Prostate gland (tissue), 2 donors: ENCODE measurements at regions not wholly inside any gene's neighbourhood (a gene's known extent, or its start where the extent isn't known, plus 50 kb on each side); places are given as distances from the start of the nearest gene placed in this dataset.

Source experiments
- DNase-seq: peaks from one replicate; pipeline ENCODE4 v3.0.0-alpha.2; 2019; ENCODE audit warnings: low spot score
- H3K27ac ChIP-seq, 2 donors: fragments of 200-600 bp; sonication (generic); 2 replicates each; pipeline ENCODE4 v1.5.1; 2017 to 2019
- H3K27me3 ChIP-seq: fragments of 200-600 bp; sonication (generic); replicated peaks from 2 replicates; pipeline ENCODE4 v1.5.1; 2019; ENCODE audit not compliant: insufficient read depth
- H3K36me3 ChIP-seq, 2 donors: fragments of 200-600 bp; sonication (generic); 1 replicate in 1 of 2; 2 replicates in 1 of 2; pipeline versions ENCODE4 v1.5.1 to v1.8.1; 2017 to 2019
- H3K4me1 ChIP-seq: fragments of 200-600 bp; sonication (generic); replicated peaks from 2 replicates; pipeline ENCODE4 v1.5.1; 2019
- H3K4me3 ChIP-seq, 2 donors: fragments of 200-600 bp; sonication (generic); 2 replicates each; pipeline ENCODE4 v1.5.1; 2017 to 2019
- H3K9me3 ChIP-seq: fragments of 200-600 bp; sonication (generic); 2 replicates; pipeline ENCODE4 v1.5.1; 2017
- POLR2A ChIP-seq: fragments of 450-650 bp; IDR thresholded peaks from one replicate; pipeline ENCODE4 v1.6.1; 2016; ENCODE audit warnings: antibody characterized with exemption, mild to moderate bottlenecking
- POLR2AphosphoS5 ChIP-seq: sonication (generic); formaldehyde crosslinking; IDR thresholded peaks from one replicate; pipeline ENCODE4 v1.6.1; 2017; ENCODE audit warnings: antibody characterized with exemption
- WGBS: methylation state at CpG from one replicate; pipeline ENCODE4 v1.1.5; 2018; 5-methylcytosine and 5-hydroxymethylcytosine counted together
- intact Hi-C: fragments of 100-400 bp; cut with DNase I; formaldehyde crosslinking; loops from one replicate; pipeline ENCODE4 v1.14.2; 2022
- TF ChIP-seq, protein P1 (sequence below), 4 experiments: fragments of 200-600 bp in 2 of 4; fragments of 450-650 bp in 2 of 4; sonication (generic) in 2 of 4; IDR thresholded peaks; 1 replicate in 3 of 4; 2 replicates in 1 of 4; pipeline ENCODE4 v1.5.1; 2016 to 2019; ENCODE audit warnings: antibody characterized with exemption in 4 of 4, mild to moderate bottlenecking in 2 of 4, moderate library complexity in 2 of 4

- no peak overlapping the region for H3K27ac ChIP-seq
- no peaks in the 10 kb centered on the region for H3K9me3 ChIP-seq
- H3K27me3 ChIP-seq: no peaks in the 10 kb centered on the region
- intact Hi-C loops: no loop called here
- no peak overlapping the region for H3K4me3 ChIP-seq
- no peaks in the 10 kb centered on the region for H3K4me1 ChIP-seq
- no peak for DNase-seq
- WGBS: 100% methylated on average over 1 of the region's 1 CpG
- no peaks in the 10 kb centered on the region for H3K36me3 ChIP-seq
- TF ChIP-seq, protein P1, sequence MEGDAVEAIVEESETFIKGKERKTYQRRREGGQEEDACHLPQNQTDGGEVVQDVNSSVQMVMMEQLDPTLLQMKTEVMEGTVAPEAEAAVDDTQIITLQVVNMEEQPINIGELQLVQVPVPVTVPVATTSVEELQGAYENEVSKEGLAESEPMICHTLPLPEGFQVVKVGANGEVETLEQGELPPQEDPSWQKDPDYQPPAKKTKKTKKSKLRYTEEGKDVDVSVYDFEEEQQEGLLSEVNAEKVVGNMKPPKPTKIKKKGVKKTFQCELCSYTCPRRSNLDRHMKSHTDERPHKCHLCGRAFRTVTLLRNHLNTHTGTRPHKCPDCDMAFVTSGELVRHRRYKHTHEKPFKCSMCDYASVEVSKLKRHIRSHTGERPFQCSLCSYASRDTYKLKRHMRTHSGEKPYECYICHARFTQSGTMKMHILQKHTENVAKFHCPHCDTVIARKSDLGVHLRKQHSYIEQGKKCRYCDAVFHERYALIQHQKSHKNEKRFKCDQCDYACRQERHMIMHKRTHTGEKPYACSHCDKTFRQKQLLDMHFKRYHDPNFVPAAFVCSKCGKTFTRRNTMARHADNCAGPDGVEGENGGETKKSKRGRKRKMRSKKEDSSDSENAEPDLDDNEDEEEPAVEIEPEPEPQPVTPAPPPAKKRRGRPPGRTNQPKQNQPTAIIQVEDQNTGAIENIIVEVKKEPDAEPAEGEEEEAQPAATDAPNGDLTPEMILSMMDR (IDR thresholded peaks at IDR 0.05): no peak
- TF ChIP-seq POLR2AphosphoS5: no peak
- TF ChIP-seq POLR2A: no peak
These were observed 107.6 kb downstream of the RFC3 start for GRCh38 chr13:33925563-33925962.

DNA sequence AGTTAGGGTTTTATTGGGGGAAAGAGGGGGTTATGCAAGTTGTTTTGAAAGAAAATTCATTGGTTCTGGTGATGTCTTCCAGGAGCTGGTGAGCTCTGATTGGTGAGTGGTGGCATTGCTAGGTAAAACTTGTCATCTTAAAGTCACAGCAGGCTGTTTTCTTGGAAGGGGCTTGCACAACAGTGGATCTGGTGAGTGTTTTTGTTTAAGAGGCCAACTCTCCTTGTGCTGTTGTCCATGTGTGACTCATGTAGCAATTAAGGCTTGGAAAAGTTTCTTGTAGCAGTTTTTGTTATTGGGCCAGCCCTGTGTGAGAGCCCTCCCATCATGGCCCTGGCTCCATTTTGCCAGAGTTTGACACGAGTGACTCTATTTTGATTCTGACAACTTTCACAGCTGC, 109.4 kb downstream of the RFC3 start:
- intact Hi-C loops: no loop called here
- WGBS: 76% methylated on average over 1 of the region's 1 CpG
- Histone ChIP-seq H3K27me3 (no peaks in the 10 kb centered on the region), H3K9me3 (no peaks in the 10 kb centered on the region), H3K27ac (no peak overlapping the region), H3K4me1 (no peaks in the 10 kb centered on the region), H3K4me3 (no peak overlapping the region), H3K36me3 (no peaks in the 10 kb centered on the region)
- no peak for TF ChIP-seq POLR2AphosphoS5
- TF ChIP-seq, protein P1 (IDR thresholded peaks at IDR 0.05): no peak
- no peak for TF ChIP-seq POLR2A
- DNase-seq: no peak

DNA sequence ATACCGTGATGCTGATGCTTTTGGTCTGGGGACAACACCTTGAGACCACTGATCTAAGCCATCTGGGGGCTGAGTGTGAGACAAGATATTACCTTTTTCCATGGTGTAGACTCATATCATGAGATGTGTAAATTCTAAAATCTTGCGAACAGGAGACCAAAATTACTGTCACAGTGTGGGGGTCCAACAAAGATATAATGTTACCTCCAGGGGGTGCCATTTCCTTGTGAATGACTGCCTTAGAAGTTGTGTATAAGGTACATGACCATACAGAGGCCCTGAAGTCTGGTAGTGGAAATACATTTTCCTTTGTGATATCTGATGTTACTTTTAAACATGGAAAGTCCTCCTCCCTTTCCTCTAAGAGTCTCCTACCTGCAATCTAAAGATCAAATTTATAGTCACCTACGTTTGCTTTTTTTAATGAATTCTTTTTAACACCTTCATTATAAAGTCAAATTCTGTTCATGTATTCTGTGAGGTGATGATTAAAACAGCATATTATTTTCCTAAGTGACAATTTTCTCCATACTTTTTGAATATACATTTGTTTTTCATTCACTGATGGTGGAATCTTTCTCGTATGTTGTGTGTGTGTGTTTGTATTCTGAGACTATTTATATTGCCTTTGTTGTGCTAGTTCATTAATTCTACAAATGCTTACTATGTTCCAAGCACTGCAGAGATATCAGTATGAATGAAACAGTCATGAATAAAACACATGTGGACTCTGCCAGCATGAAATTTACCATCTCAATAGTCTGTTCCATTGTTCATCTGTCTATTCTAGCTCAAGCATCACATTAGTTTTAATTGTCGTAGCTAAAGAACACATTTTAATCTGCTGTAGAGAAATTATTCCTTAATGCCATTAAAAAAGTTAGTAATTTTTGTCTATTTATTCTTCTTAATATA, 113.7 kb downstream of the RFC3 start:
- H3K4me1 ChIP-seq: no peaks in the 10 kb centered on the region
- H3K36me3 ChIP-seq: no peaks in the 10 kb centered on the region
- no peak overlapping the region for H3K27ac ChIP-seq
- intact Hi-C loops: loop anchor here (2.0 to 5.0 kb wide), 2 partner anchors 146 to 1225 kb away; no protein-coding TSS in a partner anchor
- WGBS: 91% methylated on average over 5 of the region's 5 CpGs
- DNase-seq: peak; percentile 37
- H3K27me3 ChIP-seq: no peaks in the 10 kb centered on the region
- TF ChIP-seq, protein P1 (IDR thresholded peaks at IDR 0.05): peak; percentile 24 to 66 (median 61)
- TF ChIP-seq POLR2AphosphoS5 (no peak), POLR2A (no peak)
- H3K4me3 ChIP-seq: no peak overlapping the region
- H3K9me3 ChIP-seq: no peaks in the 10 kb centered on the region

DNA sequence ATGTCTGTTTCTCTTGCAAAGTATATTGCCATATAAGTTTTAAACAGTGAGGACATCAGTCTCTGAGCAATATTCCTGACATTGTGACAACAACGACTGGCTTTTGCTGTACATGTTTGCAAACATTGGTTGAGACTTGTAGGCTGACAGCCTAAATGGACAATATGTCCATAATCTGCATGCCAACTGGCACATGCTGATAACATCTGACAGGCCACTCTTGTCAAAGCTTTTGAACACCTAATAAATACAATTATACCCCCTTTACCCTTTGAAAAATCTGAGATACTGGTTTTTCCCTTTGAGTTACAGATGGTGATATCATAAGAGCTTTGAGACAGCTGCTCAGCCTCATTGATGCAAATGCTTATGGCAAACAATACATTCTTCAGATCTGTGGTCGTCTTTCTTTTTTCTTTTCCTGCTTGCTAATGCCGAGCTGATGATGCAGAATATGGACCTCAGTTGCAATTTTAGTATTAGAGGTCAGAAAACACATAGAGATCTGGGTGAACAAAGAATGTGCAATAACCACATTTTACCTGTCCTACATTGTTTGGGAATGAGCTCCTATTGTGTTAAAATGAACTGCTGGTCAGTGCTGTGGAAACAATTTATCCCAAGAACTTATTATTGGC, 114.9 kb downstream of the RFC3 start:
- 52% methylated on average over 3 of the region's 3 CpGs for WGBS
- no peak overlapping the region for H3K27ac ChIP-seq
- no peaks in the 10 kb centered on the region for H3K9me3 ChIP-seq
- H3K27me3 ChIP-seq: no peaks in the 10 kb centered on the region
- intact Hi-C loops: loop anchor here (5.0 kb wide), 1 partner anchor 144 kb away; no protein-coding TSS in a partner anchor
- H3K36me3 ChIP-seq: no peaks in the 10 kb centered on the region
- DNase-seq: no peak
- no peak overlapping the region for H3K4me3 ChIP-seq
- no peaks in the 10 kb centered on the region for H3K4me1 ChIP-seq
- TF ChIP-seq, protein P1 (IDR thresholded peaks at IDR 0.05): no peak
- TF ChIP-seq POLR2AphosphoS5: no peak
- no peak for TF ChIP-seq POLR2A
